HepG2 (cell line): ENCODE measurements at regions not wholly inside any gene's neighbourhood (a gene's known extent, or its start where the extent isn't known, plus 50 kb on each side); places are given as distances from the start of the nearest gene placed in this dataset.

Experiments used
- HDAC2 ChIP-seq: sonication (generic); formaldehyde crosslinking; IDR thresholded peaks from 2 replicates; pipeline ENCODE4 v1.4.0; 2020; ENCODE audit warnings: missing genetic modification reagents
- MXD1 ChIP-seq: sonication (generic); formaldehyde crosslinking; IDR thresholded peaks from 2 replicates; pipeline ENCODE4 v1.4.0; 2020; ENCODE audit warnings: mild to moderate bottlenecking, missing genetic modification reagents
- POLR2A ChIP-seq, 2 experiments: IDR thresholded peaks; 2 replicates each; pipeline ENCODE4 v1.6.1; 2011; ENCODE audit warnings: low read depth in 2 of 2, low read length in 2 of 2, mild to moderate bottlenecking in 1 of 2, moderate library complexity in 1 of 2; ENCODE audit not compliant: insufficient read depth in 1 of 2
- RELA ChIP-seq: sonication (generic); formaldehyde crosslinking; IDR thresholded peaks from 2 replicates; pipeline ENCODE4 v1.4.0; 2020; ENCODE audit warnings: missing genetic modification reagents
- SETDB1 ChIP-seq: sonication (generic); formaldehyde crosslinking; IDR thresholded peaks from 2 replicates; pipeline ENCODE4 v1.5.1; 2020; ENCODE audit warnings: missing genetic modification reagents, mild to moderate bottlenecking, borderline replicate concordance
- SMAD1 ChIP-seq: sonication (generic); formaldehyde crosslinking; IDR thresholded peaks from 2 replicates; pipeline ENCODE4 v1.4.0; 2020; ENCODE audit warnings: missing genetic modification reagents, low read depth, mild to moderate bottlenecking, borderline replicate concordance
- ZFP37 ChIP-seq: sonication (generic); formaldehyde crosslinking; IDR thresholded peaks from 2 replicates; pipeline ENCODE4 v1.4.0; 2020; ENCODE audit warnings: missing genetic modification reagents, borderline replicate concordance
- ZNF546 ChIP-seq: sonication (generic); formaldehyde crosslinking; conservative IDR thresholded peaks from 2 replicates; pipeline ENCODE4 v1.8.1; 2023; ENCODE audit warnings: mild to moderate bottlenecking, missing genetic modification reagents
- TF ChIP-seq, protein P1 (sequence below): IDR thresholded peaks from 2 replicates; pipeline ENCODE4 v1.6.1; 2018; ENCODE audit warnings: missing genetic modification reagents
- TF ChIP-seq, protein P2 (sequence below), 2 experiments: IDR thresholded peaks; 2 replicates each; pipeline ENCODE4 v1.6.1; 2011 to 2012; ENCODE audit warnings: low read length in 2 of 2, borderline replicate concordance in 1 of 2, low read depth in 1 of 2, mild to moderate bottlenecking in 1 of 2, moderate library complexity in 1 of 2
- TF ChIP-seq, protein P3 (sequence below): sonication (generic); formaldehyde crosslinking; IDR thresholded peaks from 2 replicates; pipeline ENCODE4 v1.8.1; 2023; ENCODE audit warnings: missing genetic modification reagents, inconsistent platforms, borderline replicate concordance
- TF ChIP-seq, protein P4 (sequence below): sonication (generic); formaldehyde crosslinking; IDR thresholded peaks from 2 replicates; pipeline ENCODE4 v1.5.0; 2020; ENCODE audit warnings: mild to moderate bottlenecking, missing genetic modification reagents, moderate library complexity

DNA sequence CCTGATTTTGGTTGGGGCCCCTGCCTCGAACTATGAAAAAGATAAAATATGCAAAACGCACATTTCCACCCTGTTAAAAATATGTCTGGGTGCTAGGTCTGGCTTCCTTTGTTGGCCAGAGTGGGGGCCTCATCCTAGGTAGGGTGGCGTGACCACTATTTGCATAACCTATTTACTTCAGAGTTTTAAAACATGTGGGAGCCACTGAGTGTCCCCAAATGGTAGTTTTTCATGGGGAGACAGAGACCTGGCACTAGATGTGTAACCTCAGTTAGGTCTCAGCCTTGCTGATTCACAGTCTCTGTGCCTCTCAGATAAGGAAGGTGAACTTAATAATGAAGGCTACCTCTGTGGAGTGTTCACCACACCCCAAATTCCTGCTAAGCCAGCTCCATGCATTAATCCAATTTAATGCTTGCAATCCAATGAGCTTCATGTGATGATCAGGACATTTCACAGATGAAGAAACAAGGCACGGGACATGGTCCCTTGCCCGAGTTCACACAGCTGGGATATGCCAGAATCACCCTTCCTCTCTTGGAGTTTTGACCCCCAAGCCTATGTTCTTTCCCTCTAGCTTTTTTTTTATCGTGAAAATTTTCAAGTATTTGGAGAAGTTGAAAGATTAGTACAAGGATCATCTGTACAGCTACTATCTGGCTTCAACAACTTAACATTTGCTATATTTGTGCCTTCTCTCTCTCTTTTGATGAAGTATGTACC, 103.4 kb downstream of the IRF8 start:
- no peak for TF ChIP-seq SMAD1 (CRISPR knock-in tag)
- TF ChIP-seq, protein P1, sequence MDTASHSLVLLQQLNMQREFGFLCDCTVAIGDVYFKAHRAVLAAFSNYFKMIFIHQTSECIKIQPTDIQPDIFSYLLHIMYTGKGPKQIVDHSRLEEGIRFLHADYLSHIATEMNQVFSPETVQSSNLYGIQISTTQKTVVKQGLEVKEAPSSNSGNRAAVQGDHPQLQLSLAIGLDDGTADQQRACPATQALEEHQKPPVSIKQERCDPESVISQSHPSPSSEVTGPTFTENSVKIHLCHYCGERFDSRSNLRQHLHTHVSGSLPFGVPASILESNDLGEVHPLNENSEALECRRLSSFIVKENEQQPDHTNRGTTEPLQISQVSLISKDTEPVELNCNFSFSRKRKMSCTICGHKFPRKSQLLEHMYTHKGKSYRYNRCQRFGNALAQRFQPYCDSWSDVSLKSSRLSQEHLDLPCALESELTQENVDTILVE: no peak
- TF ChIP-seq, protein P2, sequence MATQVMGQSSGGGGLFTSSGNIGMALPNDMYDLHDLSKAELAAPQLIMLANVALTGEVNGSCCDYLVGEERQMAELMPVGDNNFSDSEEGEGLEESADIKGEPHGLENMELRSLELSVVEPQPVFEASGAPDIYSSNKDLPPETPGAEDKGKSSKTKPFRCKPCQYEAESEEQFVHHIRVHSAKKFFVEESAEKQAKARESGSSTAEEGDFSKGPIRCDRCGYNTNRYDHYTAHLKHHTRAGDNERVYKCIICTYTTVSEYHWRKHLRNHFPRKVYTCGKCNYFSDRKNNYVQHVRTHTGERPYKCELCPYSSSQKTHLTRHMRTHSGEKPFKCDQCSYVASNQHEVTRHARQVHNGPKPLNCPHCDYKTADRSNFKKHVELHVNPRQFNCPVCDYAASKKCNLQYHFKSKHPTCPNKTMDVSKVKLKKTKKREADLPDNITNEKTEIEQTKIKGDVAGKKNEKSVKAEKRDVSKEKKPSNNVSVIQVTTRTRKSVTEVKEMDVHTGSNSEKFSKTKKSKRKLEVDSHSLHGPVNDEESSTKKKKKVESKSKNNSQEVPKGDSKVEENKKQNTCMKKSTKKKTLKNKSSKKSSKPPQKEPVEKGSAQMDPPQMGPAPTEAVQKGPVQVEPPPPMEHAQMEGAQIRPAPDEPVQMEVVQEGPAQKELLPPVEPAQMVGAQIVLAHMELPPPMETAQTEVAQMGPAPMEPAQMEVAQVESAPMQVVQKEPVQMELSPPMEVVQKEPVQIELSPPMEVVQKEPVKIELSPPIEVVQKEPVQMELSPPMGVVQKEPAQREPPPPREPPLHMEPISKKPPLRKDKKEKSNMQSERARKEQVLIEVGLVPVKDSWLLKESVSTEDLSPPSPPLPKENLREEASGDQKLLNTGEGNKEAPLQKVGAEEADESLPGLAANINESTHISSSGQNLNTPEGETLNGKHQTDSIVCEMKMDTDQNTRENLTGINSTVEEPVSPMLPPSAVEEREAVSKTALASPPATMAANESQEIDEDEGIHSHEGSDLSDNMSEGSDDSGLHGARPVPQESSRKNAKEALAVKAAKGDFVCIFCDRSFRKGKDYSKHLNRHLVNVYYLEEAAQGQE (IDR thresholded peaks at IDR 0.05; ENCODE audit: borderline replicate concordance in 1 of 2, low read depth in 1 of 2, low read length in 2 of 2): no peak
- TF ChIP-seq RELA (CRISPR knock-in tag): no peak
- TF ChIP-seq, protein P3, sequence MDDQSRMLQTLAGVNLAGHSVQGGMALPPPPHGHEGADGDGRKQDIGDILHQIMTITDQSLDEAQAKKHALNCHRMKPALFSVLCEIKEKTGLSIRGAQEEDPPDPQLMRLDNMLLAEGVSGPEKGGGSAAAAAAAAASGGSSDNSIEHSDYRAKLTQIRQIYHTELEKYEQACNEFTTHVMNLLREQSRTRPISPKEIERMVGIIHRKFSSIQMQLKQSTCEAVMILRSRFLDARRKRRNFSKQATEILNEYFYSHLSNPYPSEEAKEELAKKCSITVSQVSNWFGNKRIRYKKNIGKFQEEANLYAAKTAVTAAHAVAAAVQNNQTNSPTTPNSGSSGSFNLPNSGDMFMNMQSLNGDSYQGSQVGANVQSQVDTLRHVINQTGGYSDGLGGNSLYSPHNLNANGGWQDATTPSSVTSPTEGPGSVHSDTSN (CRISPR knock-in tag): no peak
- no peak for TF ChIP-seq POLR2A (IDR thresholded peaks at IDR 0.05; ENCODE audit: insufficient read depth in 1 of 2, low read depth in 2 of 2, low read length in 2 of 2)
- TF ChIP-seq SETDB1: no peak
- TF ChIP-seq ZNF546: no peak
- no peak for TF ChIP-seq HDAC2 (CRISPR knock-in tag)
- TF ChIP-seq, protein P4, sequence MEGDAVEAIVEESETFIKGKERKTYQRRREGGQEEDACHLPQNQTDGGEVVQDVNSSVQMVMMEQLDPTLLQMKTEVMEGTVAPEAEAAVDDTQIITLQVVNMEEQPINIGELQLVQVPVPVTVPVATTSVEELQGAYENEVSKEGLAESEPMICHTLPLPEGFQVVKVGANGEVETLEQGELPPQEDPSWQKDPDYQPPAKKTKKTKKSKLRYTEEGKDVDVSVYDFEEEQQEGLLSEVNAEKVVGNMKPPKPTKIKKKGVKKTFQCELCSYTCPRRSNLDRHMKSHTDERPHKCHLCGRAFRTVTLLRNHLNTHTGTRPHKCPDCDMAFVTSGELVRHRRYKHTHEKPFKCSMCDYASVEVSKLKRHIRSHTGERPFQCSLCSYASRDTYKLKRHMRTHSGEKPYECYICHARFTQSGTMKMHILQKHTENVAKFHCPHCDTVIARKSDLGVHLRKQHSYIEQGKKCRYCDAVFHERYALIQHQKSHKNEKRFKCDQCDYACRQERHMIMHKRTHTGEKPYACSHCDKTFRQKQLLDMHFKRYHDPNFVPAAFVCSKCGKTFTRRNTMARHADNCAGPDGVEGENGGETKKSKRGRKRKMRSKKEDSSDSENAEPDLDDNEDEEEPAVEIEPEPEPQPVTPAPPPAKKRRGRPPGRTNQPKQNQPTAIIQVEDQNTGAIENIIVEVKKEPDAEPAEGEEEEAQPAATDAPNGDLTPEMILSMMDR (CRISPR knock-in tag): no peak
- no peak for TF ChIP-seq ZFP37 (CRISPR knock-in tag)
- no peak for TF ChIP-seq MXD1 (CRISPR knock-in tag)
